ENCODE measurements at regions not wholly inside any gene's neighbourhood (a gene's known extent, or its start where the extent isn't known, plus 50 kb on each side); places are given as distances from the start of the nearest gene placed in this dataset.

DNA sequence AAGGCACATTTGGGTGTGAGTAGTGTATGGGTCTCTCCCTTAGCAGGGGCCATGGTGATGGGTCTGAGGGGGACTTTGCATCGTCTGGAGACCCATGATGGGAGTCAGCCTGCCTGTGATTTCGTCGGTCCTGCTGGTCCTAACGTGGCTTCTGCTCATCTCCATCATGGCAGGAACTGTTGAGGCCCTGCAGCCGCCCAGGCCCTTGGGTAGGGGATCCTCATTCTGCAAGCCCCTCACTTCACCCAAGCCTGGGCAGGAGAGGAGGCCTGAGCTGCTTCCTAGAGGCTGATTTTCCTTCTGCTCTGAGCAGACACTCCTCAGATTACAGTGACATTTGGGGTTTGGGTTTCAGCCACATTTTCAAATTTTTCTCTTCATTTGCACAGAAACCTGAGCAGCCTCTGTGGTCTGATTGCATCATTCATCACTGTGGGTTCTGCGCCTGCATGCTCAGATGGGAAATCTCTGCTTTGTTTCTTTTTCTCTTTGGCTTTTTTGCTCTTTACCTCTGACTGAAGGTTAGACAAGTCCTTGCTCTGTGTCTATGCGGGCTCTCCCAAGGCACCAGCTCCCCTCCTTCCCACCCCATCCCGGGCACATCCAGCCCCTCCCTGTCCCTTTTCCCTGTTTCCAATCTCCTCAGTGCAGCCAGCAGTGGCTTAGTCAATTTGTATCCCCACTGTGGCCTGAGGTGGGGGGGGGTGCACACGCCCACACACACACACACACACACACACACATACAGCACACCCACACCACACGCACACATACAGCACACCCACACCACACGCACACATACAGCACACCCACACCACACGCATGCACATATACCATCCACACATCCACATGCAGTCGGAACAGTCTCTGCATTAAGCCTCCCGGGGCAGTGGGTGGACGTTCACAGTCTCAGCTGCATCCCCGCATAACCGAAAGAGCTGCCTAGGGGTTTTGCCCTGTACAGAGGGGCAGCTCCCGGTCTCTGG, 305.4 kb upstream of the HS6ST1 start:
- peak in 1 of 3 donors; percentile 30 for DNase-seq
- no peaks in the 10 kb centered on the region for H3K27me3 ChIP-seq
- H3K4me1 ChIP-seq = no peaks in the 10 kb centered on the region
- no peaks in the 10 kb centered on the region for H3K36me3 ChIP-seq
- no peaks in the 10 kb centered on the region for H3K9me3 ChIP-seq
- no peak overlapping the region for H3K4me3 ChIP-seq
- TF ChIP-seq POLR2A (IDR thresholded peaks at IDR 0.05) = no peak
- no peak for TF ChIP-seq CTCF (IDR thresholded peaks at IDR 0.05)
- no peak overlapping the region for H3K27ac ChIP-seq

GRCh38 chr2:128624956-128625355, 306.3 kb upstream of the HS6ST1 start:
- H3K4me3 ChIP-seq = no peak overlapping the region
- H3K36me3 ChIP-seq = no peaks in the 10 kb centered on the region
- H3K27me3 ChIP-seq = no peaks in the 10 kb centered on the region
- H3K27ac ChIP-seq = no peak overlapping the region
- peak in 1 of 3 donors; percentile 20 for DNase-seq
- TF ChIP-seq POLR2A (IDR thresholded peaks at IDR 0.05) (no peak), CTCF (IDR thresholded peaks at IDR 0.05) (no peak)
- H3K9me3 ChIP-seq = no peaks in the 10 kb centered on the region
- H3K4me1 ChIP-seq = no peaks in the 10 kb centered on the region

- Histone ChIP-seq H3K9me3 (no peaks in the 10 kb centered on the region), H3K4me3 (no peak overlapping the region), H3K27me3 (no peaks in the 10 kb centered on the region), H3K27ac (no peak overlapping the region), H3K4me1 (no peaks in the 10 kb centered on the region), H3K36me3 (no peaks in the 10 kb centered on the region)
- DNase-seq = peak in 1 of 3 donors; percentile 15
- TF ChIP-seq POLR2A (IDR thresholded peaks at IDR 0.05) (no peak), CTCF (IDR thresholded peaks at IDR 0.05) (no peak)
These were observed 306.8 kb upstream of the HS6ST1 start for GRCh38 chr2:128625421-128625820.

DNA sequence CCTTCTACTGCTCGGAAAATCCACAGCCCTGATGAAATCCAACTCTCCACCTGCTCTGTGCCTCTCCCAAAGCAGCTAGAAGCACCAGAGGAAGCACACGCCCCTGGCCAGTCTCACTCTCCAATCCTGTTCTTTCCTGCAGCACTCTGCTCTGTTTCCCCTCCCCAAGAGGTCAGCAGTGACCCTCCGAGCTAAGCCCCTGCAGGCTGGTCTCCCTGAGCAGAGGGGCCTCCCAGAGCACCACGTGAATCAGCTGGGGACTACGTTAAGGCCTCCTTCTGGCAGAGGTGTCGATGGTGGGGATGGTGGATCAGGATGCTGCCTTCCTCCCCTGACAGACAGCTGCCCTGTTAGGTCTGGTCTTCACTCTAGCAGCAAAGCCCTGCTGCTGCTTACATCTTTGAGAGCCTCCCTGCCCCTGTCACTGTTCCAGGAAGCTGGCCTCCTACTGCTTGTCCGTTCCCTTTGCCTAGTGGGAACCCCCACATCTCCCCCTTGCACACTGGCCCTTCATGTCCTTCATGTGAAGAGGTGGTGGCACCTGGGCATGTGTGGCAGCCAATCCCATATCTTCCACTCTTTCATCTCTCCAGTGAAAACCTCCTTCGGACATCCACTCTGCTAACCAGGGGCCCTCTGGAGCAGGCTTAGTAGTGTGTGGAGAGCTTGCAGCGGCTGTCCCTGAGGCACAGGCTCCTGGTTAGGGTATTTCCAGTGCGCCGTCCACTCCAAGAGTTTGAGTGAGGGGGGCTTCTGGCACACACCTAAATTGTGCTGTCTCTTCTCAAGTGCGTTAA, 307.5 kb upstream of the HS6ST1 start:
- H3K4me3 ChIP-seq = no peak overlapping the region
- H3K4me1 ChIP-seq = no peaks in the 10 kb centered on the region
- DNase-seq = peak in 1 of 3 donors; percentile 15
- H3K36me3 ChIP-seq = no peaks in the 10 kb centered on the region
- H3K27ac ChIP-seq = no peak overlapping the region
- H3K27me3 ChIP-seq = no peaks in the 10 kb centered on the region
- no peak for TF ChIP-seq POLR2A (IDR thresholded peaks at IDR 0.05)
- TF ChIP-seq CTCF (IDR thresholded peaks at IDR 0.05) = no peak
- H3K9me3 ChIP-seq = no peaks in the 10 kb centered on the region

DNA sequence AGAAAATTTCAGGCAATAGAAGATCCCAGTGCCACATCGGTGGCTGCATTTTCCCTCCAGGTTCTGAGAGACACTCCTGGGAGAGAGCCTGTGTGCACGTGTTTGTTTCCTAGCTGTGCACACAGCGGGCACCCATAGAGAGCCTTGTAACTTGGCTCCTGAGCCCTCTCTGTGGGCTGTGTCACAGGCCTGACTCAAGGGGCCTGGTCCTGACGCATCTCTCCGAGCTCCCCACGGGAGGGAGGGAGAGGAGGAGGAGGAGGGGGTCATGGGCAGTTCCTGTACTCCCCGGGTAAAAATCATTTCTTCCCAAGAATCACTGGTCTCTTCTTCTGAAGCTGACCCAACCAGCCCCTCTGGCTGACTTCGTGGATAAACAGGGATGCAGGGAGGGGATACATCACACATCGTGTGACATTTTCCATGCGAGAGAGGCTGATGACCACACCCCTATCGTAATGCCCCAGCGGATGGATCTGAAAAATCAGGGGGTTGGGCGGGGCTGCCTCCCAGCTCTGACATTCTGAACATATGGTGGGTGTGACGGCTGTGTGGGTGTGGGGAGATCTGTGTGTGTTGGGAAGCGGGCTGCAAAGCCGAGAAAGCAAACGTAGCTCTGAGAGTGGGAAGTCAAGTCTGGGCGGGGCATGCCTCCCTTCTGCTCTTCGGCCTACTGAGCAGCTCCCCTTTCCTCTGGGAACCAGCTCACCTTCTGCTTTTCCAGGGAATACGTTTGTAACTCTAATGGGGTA, 308.3 kb upstream of the HS6ST1 start:
- no peaks in the 10 kb centered on the region for H3K4me1 ChIP-seq
- H3K4me3 ChIP-seq = no peak overlapping the region
- no peaks in the 10 kb centered on the region for H3K9me3 ChIP-seq
- H3K27me3 ChIP-seq = no peaks in the 10 kb centered on the region
- no peaks in the 10 kb centered on the region for H3K36me3 ChIP-seq
- peak in 1 of 3 donors; percentile 37 for DNase-seq
- TF ChIP-seq POLR2A (IDR thresholded peaks at IDR 0.05) = no peak
- no peak for TF ChIP-seq CTCF (IDR thresholded peaks at IDR 0.05)
- H3K27ac ChIP-seq = no peak overlapping the region

All from Peyer's patch (tissue), 4 donors.